Stimulated activated memory B cell treated with anti-CD40 and anti-IgM and Interleukin-4, amounts not matched to agents 10 μg/mL and 1 μg/mL and 100 μg/mL, for 72 hours (primary cell): ENCODE measurements at regions not wholly inside any gene's neighbourhood (a gene's known extent, or its start where the extent isn't known, plus 50 kb on each side); places are given as distances from the start of the nearest gene placed in this dataset.
"Not testable (repeated sequence)": the region's sequence is repeated elsewhere in the genome, so short reads cannot be mapped to it uniquely, and the experiment has no call there.

Experiments
- ATAC-seq: fragments of 150-1000 bp; cut with Tn5 transposase; 2 replicates; pipeline ENCODE4 v1.10.0; 2021
- H3K27ac Mint-ChIP-seq: one replicate; pipeline ENCODE4 v1.8.0; 2022; ENCODE audit warnings: mild to moderate bottlenecking, mixed read lengths
- H3K27me3 Mint-ChIP-seq: one replicate; pipeline ENCODE4 v1.8.0; 2022; ENCODE audit warnings: mixed read lengths
- H3K36me3 Mint-ChIP-seq: one replicate; pipeline ENCODE4 v1.8.0; 2022; ENCODE audit warnings: mixed read lengths
- H3K4me1 Mint-ChIP-seq: one replicate; pipeline ENCODE4 v1.8.0; 2022; ENCODE audit warnings: mixed read lengths
- H3K4me3 Mint-ChIP-seq: one replicate; pipeline ENCODE4 v1.8.0; 2022; ENCODE audit warnings: mild to moderate bottlenecking, moderate library complexity, mixed read lengths
- H3K9me3 Mint-ChIP-seq: one replicate; pipeline ENCODE4 v1.8.0; 2022; ENCODE audit warnings: mixed read lengths

- ATAC-seq, result no peak
- Mint-ChIP-seq H3K27ac (no peak overlapping the region), H3K4me3 (no peak overlapping the region), H3K27me3 (no peaks in the 10 kb centered on the region), H3K4me1 (no peaks in the 10 kb centered on the region), H3K9me3 (no peaks in the 10 kb centered on the region), H3K36me3 (no peaks in the 10 kb centered on the region)
Observed at GRCh38 chrX:44723426-44723825, 120.4 kb upstream of the DUSP21 start.

- no peak for ATAC-seq
- Mint-ChIP-seq H3K27me3 (no peaks in the 10 kb centered on the region), H3K27ac (no peak overlapping the region), H3K36me3 (no peaks in the 10 kb centered on the region), H3K4me1 (no peaks in the 10 kb centered on the region), H3K4me3 (no peak overlapping the region), H3K9me3 (no peaks in the 10 kb centered on the region)
Observed at GRCh38 chrX:44708470-44708869, 135.4 kb upstream of the DUSP21 start.

GRCh38 chrX:44705817-44706551, 137.8 kb upstream of the DUSP21 start:
- Mint-ChIP-seq H3K9me3 (no peaks in the 10 kb centered on the region), H3K27me3 (no peaks in the 10 kb centered on the region), H3K4me1 (no peaks in the 10 kb centered on the region), H3K36me3 (no peaks in the 10 kb centered on the region), H3K4me3 (no peak overlapping the region), H3K27ac (no peak overlapping the region)
- no peak for ATAC-seq

DNA sequence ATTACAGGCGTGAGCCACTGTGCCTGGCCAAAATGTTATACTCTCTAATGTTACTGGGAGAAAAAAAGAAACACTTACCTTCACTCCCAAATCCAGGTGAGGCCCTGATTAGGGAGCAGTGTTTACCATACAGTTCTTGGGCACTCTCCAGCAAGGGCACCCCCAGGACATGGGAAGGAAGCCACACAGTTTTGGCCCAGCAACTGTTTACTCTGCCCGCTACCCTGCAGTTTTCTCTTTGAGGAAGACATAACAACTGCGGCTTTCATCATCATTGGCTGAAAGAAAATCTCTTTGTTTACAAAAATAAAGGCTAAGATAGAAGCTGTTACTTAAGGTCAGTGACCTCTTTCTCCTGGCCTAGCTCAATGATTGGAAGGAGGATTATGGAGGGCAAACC, 145.5 kb upstream of the DUSP21 start:
- Mint-ChIP-seq H3K4me3 (no peak overlapping the region), H3K36me3 (no peaks in the 10 kb centered on the region), H3K9me3 (no peaks in the 10 kb centered on the region), H3K4me1 (no peaks in the 10 kb centered on the region), H3K27ac (no peak overlapping the region), H3K27me3 (no peaks in the 10 kb centered on the region)
- no peak for ATAC-seq

DNA sequence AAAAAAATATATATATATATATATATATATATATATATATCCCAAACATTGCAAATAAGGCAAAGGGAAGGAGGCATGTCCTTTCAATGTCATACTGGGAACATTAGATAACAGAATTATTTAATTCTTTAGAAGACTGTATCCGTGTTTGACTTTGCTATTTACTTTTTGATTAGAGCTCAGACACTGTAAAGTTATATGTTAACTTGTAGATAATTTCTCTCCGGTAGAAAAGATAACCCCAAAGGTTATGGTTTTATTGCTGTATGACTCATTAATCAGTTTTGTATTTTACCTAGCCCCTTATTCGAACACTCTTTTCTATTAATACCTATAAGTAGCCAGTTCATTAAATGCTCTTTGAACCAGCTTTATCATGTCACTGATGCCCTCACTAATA, 150.6 kb upstream of the DUSP21 start:
- no peaks in the 10 kb centered on the region for H3K27me3 Mint-ChIP-seq
- no peak for ATAC-seq
- H3K27ac Mint-ChIP-seq, result no peak overlapping the region
- no peaks in the 10 kb centered on the region for H3K36me3 Mint-ChIP-seq
- no peaks in the 10 kb centered on the region for H3K4me1 Mint-ChIP-seq
- no peak overlapping the region for H3K4me3 Mint-ChIP-seq
- H3K9me3 Mint-ChIP-seq, result no peaks in the 10 kb centered on the region

DNA sequence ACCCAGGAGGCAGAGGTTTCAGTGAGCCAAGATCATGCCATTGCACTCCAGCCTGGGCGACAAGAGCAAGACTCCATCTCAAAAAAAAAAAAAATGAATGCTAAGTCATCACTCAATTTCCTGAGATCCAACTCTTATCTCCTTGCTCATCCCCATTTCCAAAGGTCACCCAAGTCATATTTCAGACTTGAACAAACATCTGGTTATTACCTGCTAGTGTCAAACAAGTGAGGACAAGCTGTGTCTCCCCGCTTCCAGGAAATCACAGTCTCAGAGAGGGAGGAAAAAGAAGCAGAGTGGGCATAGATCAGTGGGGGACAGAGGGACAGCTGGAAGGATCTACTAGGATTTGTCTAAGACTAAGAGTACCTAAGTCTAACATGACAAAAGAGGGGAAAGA, 147.5 kb upstream of the FUNDC1 start:
- Mint-ChIP-seq H3K4me3 (no peak overlapping the region), H3K9me3 (no peaks in the 10 kb centered on the region), H3K36me3 (no peaks in the 10 kb centered on the region), H3K27me3 (no peaks in the 10 kb centered on the region), H3K27ac (no peak overlapping the region), H3K4me1 (no peaks in the 10 kb centered on the region)
- ATAC-seq, result no peak

GRCh38 chrX:44675362-44676024, 132.8 kb upstream of the FUNDC1 start:
- Mint-ChIP-seq H3K27me3 (no peaks in the 10 kb centered on the region), H3K4me3 (no peak overlapping the region), H3K27ac (no peak overlapping the region), H3K36me3 (no peaks in the 10 kb centered on the region), H3K9me3 (no peaks in the 10 kb centered on the region), H3K4me1 (no peaks in the 10 kb centered on the region)
- no peak for ATAC-seq

DNA sequence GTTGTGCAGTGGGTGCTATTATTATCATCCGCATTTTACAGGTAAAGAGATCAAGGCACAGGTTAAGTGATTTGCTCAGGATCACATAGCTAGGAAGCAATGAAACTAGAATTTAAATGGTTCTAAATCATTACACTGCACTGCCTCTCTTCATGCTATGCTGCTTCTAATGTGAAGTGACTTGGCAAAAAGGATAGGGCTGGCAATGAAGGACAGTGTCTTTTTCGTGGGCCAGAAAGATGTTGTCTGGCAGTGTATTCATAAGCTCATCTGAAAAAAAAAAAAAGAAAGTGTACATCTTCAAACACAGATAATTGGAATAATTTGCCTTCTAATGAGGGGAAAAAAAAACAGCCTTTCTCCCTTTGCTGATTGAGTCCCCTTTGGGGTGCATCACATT, 132.2 kb upstream of the FUNDC1 start:
- no peaks in the 10 kb centered on the region for H3K9me3 Mint-ChIP-seq
- H3K27me3 Mint-ChIP-seq, result no peaks in the 10 kb centered on the region
- H3K27ac Mint-ChIP-seq, result no peak overlapping the region
- no peaks in the 10 kb centered on the region for H3K4me1 Mint-ChIP-seq
- no peak overlapping the region for H3K4me3 Mint-ChIP-seq
- no peaks in the 10 kb centered on the region for H3K36me3 Mint-ChIP-seq
- no peak for ATAC-seq

DNA sequence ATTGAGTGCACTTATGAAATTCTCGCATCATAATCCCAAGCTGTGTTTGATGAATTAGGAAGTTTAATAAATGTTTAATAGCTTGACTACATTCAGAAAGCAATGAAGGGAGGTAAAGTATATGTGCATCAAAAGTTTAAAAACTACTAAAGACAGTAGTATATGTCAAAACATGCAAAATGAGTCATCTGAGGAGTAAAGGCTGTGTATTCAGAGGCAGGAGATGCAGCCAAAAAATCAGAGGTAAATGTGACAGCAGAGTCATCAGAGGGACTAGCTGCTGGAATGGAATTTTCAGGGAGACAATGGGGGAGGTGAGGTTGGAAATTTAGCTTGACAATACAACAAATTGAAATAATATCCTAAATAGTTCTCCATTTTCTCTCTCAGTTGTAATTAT, 127.0 kb upstream of the FUNDC1 start:
- no peaks in the 10 kb centered on the region for H3K9me3 Mint-ChIP-seq
- no peak for ATAC-seq
- no peaks in the 10 kb centered on the region for H3K36me3 Mint-ChIP-seq
- H3K4me3 Mint-ChIP-seq, result no peak overlapping the region
- H3K4me1 Mint-ChIP-seq, result no peaks in the 10 kb centered on the region
- no peaks in the 10 kb centered on the region for H3K27me3 Mint-ChIP-seq
- H3K27ac Mint-ChIP-seq, result no peak overlapping the region

DNA sequence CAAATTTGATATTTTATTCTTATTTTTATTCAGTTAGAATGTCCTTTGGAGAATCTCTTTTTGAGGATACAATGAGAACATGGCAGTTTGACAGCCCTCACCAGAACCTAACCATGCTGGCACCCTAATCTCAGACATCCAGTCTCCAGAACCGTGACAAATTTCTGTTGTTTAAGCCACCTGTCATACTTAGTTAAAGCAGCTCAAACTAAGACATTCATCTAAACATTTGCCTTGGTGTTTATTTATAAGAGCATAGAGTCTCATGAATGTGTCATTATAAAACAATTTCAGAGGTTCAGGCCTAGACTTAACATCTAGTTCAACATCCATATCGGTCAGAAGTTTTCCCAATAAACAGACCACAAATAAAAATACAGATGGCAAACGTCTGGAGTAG, 125.1 kb upstream of the FUNDC1 start:
- no peaks in the 10 kb centered on the region for H3K27me3 Mint-ChIP-seq
- ATAC-seq, result no peak
- no peak overlapping the region for H3K4me3 Mint-ChIP-seq
- peaks cover 4% of the 10 kb centered on the region for H3K9me3 Mint-ChIP-seq
- H3K27ac Mint-ChIP-seq, result no peak overlapping the region
- H3K4me1 Mint-ChIP-seq, result no peaks in the 10 kb centered on the region
- H3K36me3 Mint-ChIP-seq, result no peaks in the 10 kb centered on the region

DNA sequence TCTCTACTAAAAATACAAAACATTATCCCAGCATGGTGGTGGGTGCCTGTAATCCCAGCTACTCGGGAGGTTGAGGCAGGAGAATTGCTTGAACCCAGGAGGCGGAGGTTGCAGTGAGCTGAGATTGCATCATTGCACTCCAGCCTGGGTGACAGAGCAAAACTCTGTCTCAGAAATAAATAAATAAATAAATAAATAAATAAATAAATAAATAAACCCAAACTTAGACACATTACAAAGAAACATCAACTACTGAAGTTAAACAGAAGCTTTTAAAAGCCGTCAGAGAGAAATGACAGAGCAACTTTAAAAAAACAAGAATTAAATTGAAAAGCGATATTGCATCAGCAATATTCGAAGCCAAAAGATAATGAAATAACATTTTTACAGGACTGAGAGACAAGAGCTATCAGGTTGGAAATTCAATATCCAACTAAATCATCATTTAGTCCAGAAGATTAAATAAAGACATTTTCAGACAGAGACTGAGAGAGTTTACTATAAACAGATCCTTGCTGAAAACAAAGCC, 115.1 kb upstream of the FUNDC1 start:
- not testable (repeated sequence) for H3K4me1 Mint-ChIP-seq, H3K4me3 Mint-ChIP-seq, ATAC-seq, H3K9me3 Mint-ChIP-seq, H3K27ac Mint-ChIP-seq, H3K36me3 Mint-ChIP-seq, H3K27me3 Mint-ChIP-seq

DNA sequence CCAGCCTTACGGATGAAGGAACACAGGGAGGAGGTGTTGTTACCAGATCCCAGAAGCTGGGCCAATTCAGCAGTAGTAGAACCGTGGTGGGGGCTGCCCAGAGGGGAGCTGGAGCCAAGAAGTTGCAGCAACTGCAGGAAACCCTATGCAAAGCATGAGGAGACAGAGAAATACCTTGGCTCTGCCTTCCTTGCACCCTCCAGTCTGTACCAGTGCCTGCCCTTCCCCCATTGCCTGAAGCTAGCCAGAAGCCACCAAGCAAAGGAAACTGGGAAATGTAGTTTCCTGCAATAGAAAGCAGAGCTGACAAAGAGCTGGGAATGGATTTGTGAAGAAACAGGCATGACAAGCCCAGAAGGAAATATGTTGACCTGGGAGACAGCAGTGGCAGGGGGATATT, 108.7 kb upstream of the FUNDC1 start:
- no peaks in the 10 kb centered on the region for H3K36me3 Mint-ChIP-seq
- H3K4me3 Mint-ChIP-seq, result no peak overlapping the region
- no peaks in the 10 kb centered on the region for H3K4me1 Mint-ChIP-seq
- H3K27me3 Mint-ChIP-seq, result no peaks in the 10 kb centered on the region
- no peaks in the 10 kb centered on the region for H3K9me3 Mint-ChIP-seq
- ATAC-seq, result no peak
- H3K27ac Mint-ChIP-seq, result no peak overlapping the region

DNA sequence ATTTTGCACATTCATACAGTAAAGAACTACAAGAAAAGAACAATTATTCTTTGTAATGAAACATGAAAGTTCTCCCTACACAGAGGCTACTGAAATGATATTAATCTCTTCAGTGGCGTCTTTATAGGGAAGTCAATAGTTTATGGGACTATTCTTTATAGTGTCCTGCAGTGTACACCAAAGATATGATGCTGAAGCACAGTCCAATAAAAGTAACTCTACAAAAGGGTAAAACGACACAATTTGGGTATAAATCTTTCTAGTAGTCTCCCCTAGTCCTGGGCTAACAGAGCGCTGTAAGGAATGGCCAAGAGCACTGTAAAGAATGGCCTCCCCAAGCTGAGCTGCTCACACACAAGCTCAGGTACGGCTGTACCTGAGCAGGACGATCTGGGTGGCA, 101.1 kb upstream of the FUNDC1 start:
- Mint-ChIP-seq H3K27ac (no peak overlapping the region), H3K36me3 (no peaks in the 10 kb centered on the region), H3K9me3 (no peaks in the 10 kb centered on the region), H3K4me1 (peaks cover 6% of the 10 kb centered on the region), H3K4me3 (no peak overlapping the region), H3K27me3 (no peaks in the 10 kb centered on the region)
- no peak for ATAC-seq

- Mint-ChIP-seq H3K27me3 (no peaks in the 10 kb centered on the region), H3K4me1 (peaks cover 6% of the 10 kb centered on the region), H3K9me3 (no peaks in the 10 kb centered on the region), H3K27ac (no peak overlapping the region), H3K36me3 (no peaks in the 10 kb centered on the region), H3K4me3 (no peak overlapping the region)
- ATAC-seq, result no peak
Observed at GRCh38 chrX:44637282-44637681, 94.6 kb upstream of the FUNDC1 start.

GRCh38 chrX:44621078-44621477, 78.4 kb upstream of the FUNDC1 start:
- Mint-ChIP-seq H3K27me3 (no peaks in the 10 kb centered on the region), H3K9me3 (no peaks in the 10 kb centered on the region), H3K27ac (no peak overlapping the region), H3K36me3 (no peaks in the 10 kb centered on the region), H3K4me3 (no peak overlapping the region), H3K4me1 (peaks cover 6% of the 10 kb centered on the region)
- ATAC-seq, result no peak

DNA sequence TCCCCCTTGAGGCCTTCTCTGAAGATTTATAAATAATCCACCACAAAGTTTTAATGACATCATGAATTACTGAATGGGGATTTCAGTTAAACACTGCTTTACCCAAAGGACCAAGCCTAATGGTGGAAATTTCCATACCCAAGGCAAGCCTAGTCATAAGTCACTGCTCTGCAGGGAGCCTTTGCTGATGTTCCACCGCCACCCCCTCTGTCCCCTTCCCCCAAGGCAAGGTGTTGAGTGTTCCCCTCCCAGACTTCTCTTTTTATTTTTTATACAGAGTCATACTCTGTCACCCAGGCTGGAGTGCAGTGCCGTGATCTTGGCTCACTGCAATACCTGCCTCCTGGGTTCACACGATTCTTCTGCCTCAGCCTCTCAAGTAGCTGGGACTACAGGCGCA, 76.4 kb upstream of the FUNDC1 start:
- Mint-ChIP-seq H3K27me3 (no peaks in the 10 kb centered on the region), H3K27ac (no peak overlapping the region), H3K4me3 (no peak overlapping the region), H3K4me1 (peaks cover 6% of the 10 kb centered on the region), H3K9me3 (no peaks in the 10 kb centered on the region), H3K36me3 (no peaks in the 10 kb centered on the region)
- no peak for ATAC-seq
